ENCODE measurements at regions not wholly inside any gene's neighbourhood (a gene's known extent, or its start where the extent isn't known, plus 50 kb on each side); places are given as distances from the start of the nearest gene placed in this dataset.

DNA sequence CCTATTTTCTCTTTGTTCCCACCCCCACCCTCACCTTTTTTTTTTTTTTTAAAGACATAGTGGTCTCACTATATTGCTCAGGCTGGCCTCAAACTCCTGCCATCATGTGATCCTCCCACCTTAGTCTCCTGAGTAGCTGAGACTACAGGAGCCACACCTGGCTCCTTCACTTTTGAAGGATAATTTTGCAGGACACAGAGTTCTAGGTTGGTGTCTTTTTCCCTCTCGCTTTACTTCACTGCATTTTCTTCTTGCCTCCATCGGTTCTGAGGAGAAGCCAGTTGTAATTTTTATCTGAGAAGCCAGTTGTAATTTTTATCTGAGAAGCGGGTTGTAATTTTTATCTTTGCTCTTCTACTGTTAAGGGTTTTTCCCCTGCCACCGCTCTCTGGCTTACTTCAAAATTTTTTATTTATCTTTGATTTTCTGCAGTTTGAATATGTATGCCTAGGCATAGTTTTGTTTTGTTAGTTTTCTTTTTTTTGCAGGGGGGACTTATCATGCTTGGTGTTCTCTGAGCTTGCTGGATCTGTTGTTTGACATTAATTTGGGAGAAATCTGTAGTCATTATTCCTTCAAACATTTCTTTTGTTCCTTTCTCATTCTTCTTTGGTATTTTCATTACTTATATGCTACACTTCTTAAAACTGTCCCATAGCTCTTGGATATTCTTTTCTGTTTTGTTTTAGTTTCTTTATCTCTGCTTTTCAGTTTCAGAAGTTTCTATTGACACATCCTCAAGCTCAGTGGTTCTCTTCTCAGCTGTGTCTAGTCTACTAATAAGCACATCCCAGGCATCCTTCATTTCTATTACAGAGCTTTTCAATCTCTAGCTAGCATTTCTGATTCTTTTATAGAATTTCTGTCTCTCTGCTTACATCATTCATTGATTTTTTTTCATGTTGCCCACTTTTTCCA, 148.2 kb upstream of the CHD1 start:
- TF ChIP-seq, protein P1, sequence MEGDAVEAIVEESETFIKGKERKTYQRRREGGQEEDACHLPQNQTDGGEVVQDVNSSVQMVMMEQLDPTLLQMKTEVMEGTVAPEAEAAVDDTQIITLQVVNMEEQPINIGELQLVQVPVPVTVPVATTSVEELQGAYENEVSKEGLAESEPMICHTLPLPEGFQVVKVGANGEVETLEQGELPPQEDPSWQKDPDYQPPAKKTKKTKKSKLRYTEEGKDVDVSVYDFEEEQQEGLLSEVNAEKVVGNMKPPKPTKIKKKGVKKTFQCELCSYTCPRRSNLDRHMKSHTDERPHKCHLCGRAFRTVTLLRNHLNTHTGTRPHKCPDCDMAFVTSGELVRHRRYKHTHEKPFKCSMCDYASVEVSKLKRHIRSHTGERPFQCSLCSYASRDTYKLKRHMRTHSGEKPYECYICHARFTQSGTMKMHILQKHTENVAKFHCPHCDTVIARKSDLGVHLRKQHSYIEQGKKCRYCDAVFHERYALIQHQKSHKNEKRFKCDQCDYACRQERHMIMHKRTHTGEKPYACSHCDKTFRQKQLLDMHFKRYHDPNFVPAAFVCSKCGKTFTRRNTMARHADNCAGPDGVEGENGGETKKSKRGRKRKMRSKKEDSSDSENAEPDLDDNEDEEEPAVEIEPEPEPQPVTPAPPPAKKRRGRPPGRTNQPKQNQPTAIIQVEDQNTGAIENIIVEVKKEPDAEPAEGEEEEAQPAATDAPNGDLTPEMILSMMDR (conservative IDR thresholded peaks at IDR 0.05) = no peak
- TF ChIP-seq ZFX (IDR thresholded peaks at IDR 0.05) = no peak

Data from C4-2B (cell line).